ENCODE measurements at regions not wholly inside any gene's neighbourhood (a gene's known extent, or its start where the extent isn't known, plus 50 kb on each side); places are given as distances from the start of the nearest gene placed in this dataset.

DNA sequence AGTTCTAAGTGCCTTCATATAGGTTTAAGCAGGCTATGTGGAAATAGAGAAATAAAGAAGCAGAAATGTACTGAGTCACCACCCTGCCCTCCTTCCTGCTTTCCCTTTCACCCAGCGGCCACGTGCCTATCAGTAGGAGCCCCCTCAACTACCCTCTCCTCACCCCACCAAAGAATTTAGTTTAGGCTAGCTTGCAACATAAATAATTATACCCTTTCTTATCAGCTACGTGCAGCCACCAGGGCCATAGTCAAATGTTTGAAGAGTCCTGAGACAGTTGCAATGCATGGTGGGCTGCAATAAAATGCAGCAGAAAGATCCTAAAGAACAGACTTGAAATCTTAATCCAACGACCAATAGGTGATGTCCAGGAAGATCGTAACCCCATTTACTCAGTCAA is 101.2 kb downstream of the RTP5 start:
- Histone ChIP-seq H3K27ac (ENCODE audit: low read depth, low read length, poor library complexity, severe bottlenecking) (no peak overlapping the region), H3K4me2 (ENCODE audit: low read length) (no peak overlapping the region), H3K9me2 (ENCODE audit: insufficient read depth, low read length) (no peaks in the 10 kb centered on the region), H4K20me1 (ENCODE audit: insufficient read depth, low read length) (no peaks in the 10 kb centered on the region), H3K36me3 (ENCODE audit: insufficient read depth, low read length) (peaks cover 35% of the 10 kb centered on the region), H2AFZ (ENCODE audit: low read length) (no peak overlapping the region), H3K9me3 (ENCODE audit: low read length) (no peaks in the 10 kb centered on the region), H3K4me1 (ENCODE audit: insufficient read depth, low read length, poor library complexity, severe bottlenecking) (peaks cover 25% of the 10 kb centered on the region), H3K4me3 (ENCODE audit: low read depth, low read length, poor library complexity, severe bottlenecking) (no peak overlapping the region), H3K79me2 (ENCODE audit: insufficient read depth, low read depth, low read length) (no peaks in the 10 kb centered on the region)
- ChIA-PET POLR2A (no interaction called here), CTCF (ENCODE audit: unreplicated experiment) (no interaction called here)
- TF ChIP-seq, protein P1, sequence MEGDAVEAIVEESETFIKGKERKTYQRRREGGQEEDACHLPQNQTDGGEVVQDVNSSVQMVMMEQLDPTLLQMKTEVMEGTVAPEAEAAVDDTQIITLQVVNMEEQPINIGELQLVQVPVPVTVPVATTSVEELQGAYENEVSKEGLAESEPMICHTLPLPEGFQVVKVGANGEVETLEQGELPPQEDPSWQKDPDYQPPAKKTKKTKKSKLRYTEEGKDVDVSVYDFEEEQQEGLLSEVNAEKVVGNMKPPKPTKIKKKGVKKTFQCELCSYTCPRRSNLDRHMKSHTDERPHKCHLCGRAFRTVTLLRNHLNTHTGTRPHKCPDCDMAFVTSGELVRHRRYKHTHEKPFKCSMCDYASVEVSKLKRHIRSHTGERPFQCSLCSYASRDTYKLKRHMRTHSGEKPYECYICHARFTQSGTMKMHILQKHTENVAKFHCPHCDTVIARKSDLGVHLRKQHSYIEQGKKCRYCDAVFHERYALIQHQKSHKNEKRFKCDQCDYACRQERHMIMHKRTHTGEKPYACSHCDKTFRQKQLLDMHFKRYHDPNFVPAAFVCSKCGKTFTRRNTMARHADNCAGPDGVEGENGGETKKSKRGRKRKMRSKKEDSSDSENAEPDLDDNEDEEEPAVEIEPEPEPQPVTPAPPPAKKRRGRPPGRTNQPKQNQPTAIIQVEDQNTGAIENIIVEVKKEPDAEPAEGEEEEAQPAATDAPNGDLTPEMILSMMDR (conservative IDR thresholded peaks at IDR 0.05; ENCODE audit: low read length) = no peak
- DNase-seq (ENCODE audit: low spot score) = no peak
- no TSS peak for BruUV-seq (replicated peaks)
- intact Hi-C loops (cut with micrococcal nuclease; ENCODE audit: unreplicated experiment) = no loop called here

DNA sequence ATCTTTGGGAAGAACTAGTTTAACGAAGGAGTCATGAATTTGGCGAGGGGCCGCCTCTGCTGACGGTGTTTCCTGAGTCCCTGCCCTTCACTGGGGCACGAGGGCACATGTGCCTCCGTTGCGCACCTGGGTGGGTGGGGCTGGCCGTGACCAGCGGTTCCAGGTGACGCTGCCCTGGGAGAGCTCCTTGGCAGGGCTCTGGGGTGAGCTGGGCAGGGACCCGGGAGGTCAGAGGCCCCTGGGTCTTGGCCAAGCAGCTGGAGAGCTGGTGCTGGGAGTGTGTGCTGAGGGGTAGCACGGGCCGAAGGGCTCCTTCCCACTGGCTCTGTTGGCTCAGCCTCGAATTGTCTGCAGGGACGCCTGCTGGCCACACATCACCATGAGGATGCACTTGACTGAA is 104.6 kb downstream of the RTP5 start:
- Histone ChIP-seq H3K9me2 (ENCODE audit: insufficient read depth, low read length) (no peaks in the 10 kb centered on the region), H3K9me3 (ENCODE audit: low read length) (no peaks in the 10 kb centered on the region), H3K4me1 (ENCODE audit: insufficient read depth, low read length, poor library complexity, severe bottlenecking) (no peaks in the 10 kb centered on the region), H3K4me3 (ENCODE audit: low read depth, low read length, poor library complexity, severe bottlenecking) (no peak overlapping the region), H3K27ac (ENCODE audit: low read depth, low read length, poor library complexity, severe bottlenecking) (no peak overlapping the region), H4K20me1 (ENCODE audit: insufficient read depth, low read length) (no peaks in the 10 kb centered on the region), H3K4me2 (ENCODE audit: low read length) (no peak overlapping the region), H2AFZ (ENCODE audit: low read length) (no peak overlapping the region), H3K36me3 (ENCODE audit: insufficient read depth, low read length) (peaks cover 29% of the 10 kb centered on the region), H3K79me2 (ENCODE audit: insufficient read depth, low read depth, low read length) (no peaks in the 10 kb centered on the region)
- intact Hi-C loops (cut with micrococcal nuclease; ENCODE audit: unreplicated experiment) = no loop called here
- ChIA-PET CTCF (ENCODE audit: unreplicated experiment) (no interaction called here), POLR2A (no interaction called here)
- BruUV-seq (replicated peaks) = no TSS peak
- no peak for TF ChIP-seq EZH2phosphoT487 (IDR thresholded peaks at IDR 0.05; ENCODE audit: borderline replicate concordance, low read depth, low read length)
- TF ChIP-seq, protein P1 (conservative IDR thresholded peaks at IDR 0.05; ENCODE audit: low read length) = no peak
- no peak for DNase-seq (ENCODE audit: low spot score)

DNA sequence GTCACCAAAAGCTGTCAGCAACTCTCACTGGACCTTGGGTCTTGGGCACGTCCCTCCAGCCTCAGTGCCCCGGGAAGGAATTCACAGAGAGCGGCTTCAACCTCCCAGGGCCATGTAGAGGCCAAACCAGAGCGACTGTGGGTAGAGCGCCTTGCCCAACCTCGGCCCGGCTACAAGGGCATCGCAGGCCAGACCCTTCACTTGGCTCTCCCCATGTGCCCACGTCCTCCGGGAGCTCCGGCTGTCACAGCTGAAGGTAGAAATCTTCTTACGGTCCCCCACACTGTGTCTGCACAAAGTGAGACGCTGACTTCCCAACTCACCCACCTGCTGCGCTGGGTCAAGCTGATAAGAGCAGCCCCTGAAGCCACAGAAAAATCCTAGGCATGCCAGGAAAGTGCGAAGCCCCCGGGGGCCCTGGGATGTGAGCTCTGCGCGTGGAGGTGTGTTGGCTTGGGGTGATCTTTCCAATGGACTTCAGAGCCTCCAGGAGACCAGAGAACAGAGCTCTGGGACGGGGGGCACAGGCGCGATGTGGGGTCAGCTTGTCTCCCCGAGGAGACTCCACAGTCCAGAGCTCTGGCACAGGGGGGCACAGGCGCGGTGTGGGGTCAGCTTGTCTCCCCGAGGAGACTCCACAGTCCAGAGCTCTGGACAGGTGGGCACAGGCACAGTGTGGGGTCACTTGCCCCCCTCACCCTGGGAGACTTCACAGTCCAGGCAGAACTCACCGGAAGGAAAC is 105.5 kb downstream of the RTP5 start:
- H3K79me2 ChIP-seq (ENCODE audit: insufficient read depth, low read depth, low read length) = no peaks in the 10 kb centered on the region
- POLR2A ChIA-PET = no interaction called here
- TF ChIP-seq, protein P1 (conservative IDR thresholded peaks at IDR 0.05; ENCODE audit: low read length) = no peak
- TF ChIP-seq EZH2phosphoT487 (IDR thresholded peaks at IDR 0.05; ENCODE audit: borderline replicate concordance, low read depth, low read length) = no peak
- no peaks in the 10 kb centered on the region for H4K20me1 ChIP-seq (ENCODE audit: insufficient read depth, low read length)
- H3K9me2 ChIP-seq (ENCODE audit: insufficient read depth, low read length) = no peaks in the 10 kb centered on the region
- CTCF ChIA-PET (ENCODE audit: unreplicated experiment) = no interaction called here
- H3K36me3 ChIP-seq (ENCODE audit: insufficient read depth, low read length) = peaks cover 29% of the 10 kb centered on the region
- DNase-seq (ENCODE audit: low spot score) = no peak
- no peaks in the 10 kb centered on the region for H3K4me1 ChIP-seq (ENCODE audit: insufficient read depth, low read length, poor library complexity, severe bottlenecking)
- no peak overlapping the region for H3K4me3 ChIP-seq (ENCODE audit: low read depth, low read length, poor library complexity, severe bottlenecking)
- BruUV-seq (replicated peaks) = no TSS peak
- H3K9me3 ChIP-seq (ENCODE audit: low read length) = no peaks in the 10 kb centered on the region
- no peak overlapping the region for H3K27ac ChIP-seq (ENCODE audit: low read depth, low read length, poor library complexity, severe bottlenecking)
- no peak overlapping the region for H3K4me2 ChIP-seq (ENCODE audit: low read length)
- intact Hi-C loops (cut with micrococcal nuclease; ENCODE audit: unreplicated experiment) = no loop called here
- no peak overlapping the region for H2AFZ ChIP-seq (ENCODE audit: low read length)
